Adrenal gland (tissue), 9 donors: ENCODE measurements at regions not wholly inside any gene's neighbourhood (a gene's known extent, or its start where the extent isn't known, plus 50 kb on each side); places are given as distances from the start of the nearest gene placed in this dataset.

Experiments
- DNase-seq, 7 donors: peaks; one replicate each; pipeline ENCODE4 v3.0.0-alpha.2; 2019 to 2020
- H3K27ac ChIP-seq, 5 donors: fragments of 200-600 bp; sonication (generic) in 4 of 5; 1 replicate in 3 of 5; 2 replicates in 2 of 5; pipeline versions ENCODE4 v1.5.1 to v1.8.0; 2016 to 2020; ENCODE audit warnings: mild to moderate bottlenecking in 1 of 5
- H3K27me3 ChIP-seq: fragments of 200-600 bp; 2 replicates; pipeline ENCODE4 v1.8.0; 2021
- H3K36me3 ChIP-seq, 2 donors: fragments of 200-600 bp; replicated peaks in 1 of 2; 1 replicate in 1 of 2; 2 replicates in 1 of 2; pipeline versions ENCODE4 v1.5.1 to v1.8.0; 2018 to 2022
- H3K4me1 ChIP-seq, 2 donors: fragments of 200-600 bp; replicated peaks in 1 of 2; 1 replicate in 1 of 2; 2 replicates in 1 of 2; pipeline versions ENCODE4 v1.5.1 to v1.8.0; 2018 to 2021
- H3K4me3 ChIP-seq, 4 donors: fragments of 200-600 bp; sonication (generic) in 3 of 4; one replicate each; pipeline ENCODE4 v1.5.1; 2016 to 2018
- H3K9me3 ChIP-seq, 3 donors: fragments of 200-600 bp; sonication (generic) in 1 of 3; replicated peaks in 1 of 3; 1 replicate in 2 of 3; 2 replicates in 1 of 3; pipeline versions ENCODE4 v1.5.1 to v1.8.0; 2016 to 2021
- CTCF ChIP-seq, 6 experiments: fragments of 450-650 bp in 4 of 6; fragments of 200-600 bp in 2 of 6; sonication (generic) in 1 of 6; IDR thresholded peaks; 1 replicate in 5 of 6; 2 replicates in 1 of 6; pipeline versions ENCODE4 v1.5.1 to v1.8.0; 2016 to 2021; ENCODE audit warnings: antibody characterized with exemption in 6 of 6, mild to moderate bottlenecking in 2 of 6, moderate library complexity in 1 of 6
- POLR2A ChIP-seq, 2 donors: fragments of 450-650 bp; IDR thresholded peaks; one replicate each; pipeline ENCODE4 v1.6.1; 2017; ENCODE audit warnings: antibody characterized with exemption in 2 of 2, mild to moderate bottlenecking in 2 of 2, moderate library complexity in 1 of 2
- WGBS, 4 donors: extraction: QIAGEN DNeasy Blood & Tissue Kit in 2 of 4; methylation state at CpG; one replicate each; pipeline versions ENCODE4 v1.1.5 to v1.1.7; 2013 to 2017; 5-methylcytosine and 5-hydroxymethylcytosine counted together
- intact Hi-C, 2 donors: fragments of 100-400 bp; cut with DNase I; formaldehyde crosslinking; loops; one replicate each; pipeline versions ENCODE4 v1.14.1 to v1.15.0; 2022 to 2023
- donor health status: healthy with polysubstance abuse.
- donor health status: Bipolar disorder and iron deficiency.
- donor health status: DM: yes; HTN: yes; CAD: no.
- donor health status: DM: no; HTN: no; CAD: no.
- donor health status: DM: no; HTN: no; CAD: no.

GRCh38 chr14:29425705-29426482 lies 501.8 kb downstream of the PRKD1 start:
- no peak for TF ChIP-seq POLR2A (IDR thresholded peaks at IDR 0.05)
- no peak for TF ChIP-seq CTCF (IDR thresholded peaks at IDR 0.05)
- H3K27ac ChIP-seq = no peak overlapping the region
- 58 to 69% (median 64%) methylated on average over 5 of the region's 5 CpGs for WGBS, 4 donors

GRCh38 chr14:29442696-29443095 lies 485.0 kb downstream of the PRKD1 start:
- Histone ChIP-seq H3K4me3 (no peak overlapping the region), H3K36me3 (no peaks in the 10 kb centered on the region), H3K4me1 (no peaks in the 10 kb centered on the region), H3K9me3 (no peaks in the 10 kb centered on the region), H3K27ac (no peak overlapping the region), H3K27me3 (no peaks in the 10 kb centered on the region)
- 49 to 62% (median 59%) methylated on average over 3 of the region's 3 CpGs for WGBS, 4 donors
- DNase-seq = no peak
- TF ChIP-seq POLR2A (IDR thresholded peaks at IDR 0.05) = no peak
- no peak for TF ChIP-seq CTCF (IDR thresholded peaks at IDR 0.05)
- intact Hi-C loops = no loop called here

More at GRCh38 chr14:29425705-29426482, 501.8 kb downstream of the PRKD1 start:
- intact Hi-C loops = no loop called here
- H3K4me3 ChIP-seq = no peak overlapping the region
- H3K27me3 ChIP-seq = no peaks in the 10 kb centered on the region
- no peaks in the 10 kb centered on the region for H3K9me3 ChIP-seq
- H3K36me3 ChIP-seq = no peaks in the 10 kb centered on the region
- H3K4me1 ChIP-seq = no peaks in the 10 kb centered on the region
- DNase-seq = no peak

- intact Hi-C loops = no loop called here
- Histone ChIP-seq H3K27ac (no peak overlapping the region), H3K9me3 (no peaks in the 10 kb centered on the region), H3K27me3 (no peaks in the 10 kb centered on the region), H3K36me3 (no peaks in the 10 kb centered on the region), H3K4me3 (no peak overlapping the region), H3K4me1 (no peaks in the 10 kb centered on the region)
- 46 to 53% (median 52%) methylated on average over 2 of the region's 2 CpGs for WGBS, 4 donors
- TF ChIP-seq CTCF (IDR thresholded peaks at IDR 0.05) = no peak
- TF ChIP-seq POLR2A (IDR thresholded peaks at IDR 0.05) = no peak
- no peak for DNase-seq
These were observed 483.4 kb downstream of the PRKD1 start for GRCh38 chr14:29444216-29444615.

- 75 to 92% (median 84%) methylated on average over 1 of the region's 1 CpG for WGBS, 4 donors
- Histone ChIP-seq H3K4me1 (no peaks in the 10 kb centered on the region), H3K27me3 (no peaks in the 10 kb centered on the region), H3K9me3 (no peaks in the 10 kb centered on the region), H3K4me3 (no peak overlapping the region), H3K27ac (no peak overlapping the region), H3K36me3 (no peaks in the 10 kb centered on the region)
- no peak for DNase-seq
- intact Hi-C loops = no loop called here
- TF ChIP-seq POLR2A (IDR thresholded peaks at IDR 0.05) = no peak
- no peak for TF ChIP-seq CTCF (IDR thresholded peaks at IDR 0.05)
These were observed 482.8 kb downstream of the PRKD1 start for GRCh38 chr14:29444805-29445204.
